Hematopoietic multipotent progenitor cell (in vitro differentiated cells): ENCODE measurements at regions not wholly inside any gene's neighbourhood (a gene's known extent, or its start where the extent isn't known, plus 50 kb on each side); places are given as distances from the start of the nearest gene placed in this dataset.
"Not testable (repeated sequence)": the region's sequence is repeated elsewhere in the genome, so short reads cannot be mapped to it uniquely, and the experiment has no call there.

ENCODE experiments used
- DNase-seq, 3 donors: peaks; one replicate each; pipeline ENCODE4 v3.0.0-alpha.2; 2011 to 2015; ENCODE audit warnings: low read depth in 2 of 3, low spot score in 2 of 3

DNA sequence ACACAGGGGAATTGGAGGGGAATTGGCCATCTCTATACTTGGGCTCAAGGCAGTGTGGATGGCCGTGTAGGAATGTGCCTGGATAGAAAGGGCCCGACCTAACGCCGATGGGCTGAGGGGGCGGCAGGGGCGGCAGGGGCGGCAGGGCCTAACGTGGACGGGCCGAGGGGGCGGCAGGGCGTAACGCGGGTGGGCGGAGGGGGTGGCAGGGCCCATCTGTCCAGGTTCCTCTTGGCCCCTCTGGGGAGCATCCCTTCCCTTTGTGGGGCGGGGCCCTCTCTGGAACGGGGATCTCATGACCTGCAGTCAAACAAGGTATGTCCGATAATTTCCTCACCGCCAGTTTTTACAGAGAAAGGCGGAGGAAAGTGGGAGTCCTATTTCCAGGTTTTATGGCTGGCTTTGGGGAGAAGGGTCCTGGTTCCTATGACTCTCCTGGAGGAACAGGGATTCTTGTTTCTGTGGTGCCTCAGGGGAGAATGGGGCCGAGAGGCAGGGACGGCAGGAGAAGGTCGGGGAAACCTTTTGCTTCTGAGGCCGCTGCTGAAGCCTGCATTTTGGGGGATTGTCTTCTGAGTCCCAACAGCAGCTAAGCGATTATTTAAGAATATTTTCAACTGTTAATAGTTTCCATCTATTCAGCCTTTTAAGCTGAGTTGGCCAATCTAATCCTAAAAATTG is 100.8 kb upstream of the FRMD1 start:
- DNase-seq, result no peak

DNA sequence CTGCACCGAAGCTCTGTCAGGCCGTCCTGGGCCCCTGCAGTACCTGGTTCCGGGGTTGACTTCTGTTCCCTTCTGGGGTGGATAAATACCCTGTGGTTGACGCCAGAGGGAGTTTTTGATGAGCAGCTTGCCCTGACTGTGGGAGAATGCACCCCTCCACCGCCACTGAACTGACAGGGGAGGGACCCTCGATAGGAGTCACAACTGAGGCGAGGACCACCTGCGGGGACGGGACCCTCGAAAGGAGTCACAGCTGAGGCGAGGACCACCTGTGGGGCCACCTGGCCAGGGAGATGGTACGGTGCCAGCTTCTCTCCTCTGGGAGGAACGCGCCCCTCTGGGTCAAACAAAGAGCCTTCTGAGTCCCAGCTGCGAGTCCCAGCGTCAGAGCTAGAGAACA is 100.1 kb upstream of the FRMD1 start:
- no peak for DNase-seq

DNA sequence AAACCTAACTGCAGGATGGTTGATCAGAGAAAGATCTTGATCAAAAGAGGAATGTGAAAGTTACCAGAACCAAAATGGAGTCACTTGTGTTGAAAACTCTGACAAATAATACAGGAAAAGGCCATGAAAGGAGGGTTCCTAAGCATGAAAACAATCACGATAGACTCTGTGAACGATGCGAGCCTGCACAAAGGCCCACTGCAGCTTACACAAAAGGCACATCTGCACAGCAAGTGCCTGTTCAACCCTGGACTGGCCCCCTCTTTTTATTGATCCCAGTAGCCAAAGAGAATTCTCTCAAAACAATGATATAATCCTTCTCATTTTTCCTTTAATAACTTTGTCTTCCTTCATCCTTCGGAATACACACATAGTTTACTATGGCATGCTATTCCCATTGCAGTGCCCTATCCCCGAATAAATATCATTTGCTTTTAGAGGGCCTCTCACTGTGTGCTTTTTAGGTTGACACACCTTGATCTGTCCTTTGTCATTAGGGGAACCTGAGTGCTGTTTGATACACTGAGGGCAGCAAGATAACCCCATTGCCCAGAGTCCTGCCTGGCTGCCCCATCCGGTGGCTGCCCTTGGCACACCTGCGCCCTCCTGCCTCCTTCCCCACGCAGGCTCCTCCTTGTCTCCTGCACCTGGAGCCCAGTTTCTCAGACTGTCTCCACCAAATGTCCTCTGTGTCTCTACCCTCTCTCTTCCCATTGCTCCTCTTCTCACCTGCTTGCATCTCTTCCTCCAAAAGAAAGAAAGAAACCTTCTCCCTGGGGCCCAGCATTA is 98.3 kb upstream of the FRMD1 start:
- no peak for DNase-seq

DNA sequence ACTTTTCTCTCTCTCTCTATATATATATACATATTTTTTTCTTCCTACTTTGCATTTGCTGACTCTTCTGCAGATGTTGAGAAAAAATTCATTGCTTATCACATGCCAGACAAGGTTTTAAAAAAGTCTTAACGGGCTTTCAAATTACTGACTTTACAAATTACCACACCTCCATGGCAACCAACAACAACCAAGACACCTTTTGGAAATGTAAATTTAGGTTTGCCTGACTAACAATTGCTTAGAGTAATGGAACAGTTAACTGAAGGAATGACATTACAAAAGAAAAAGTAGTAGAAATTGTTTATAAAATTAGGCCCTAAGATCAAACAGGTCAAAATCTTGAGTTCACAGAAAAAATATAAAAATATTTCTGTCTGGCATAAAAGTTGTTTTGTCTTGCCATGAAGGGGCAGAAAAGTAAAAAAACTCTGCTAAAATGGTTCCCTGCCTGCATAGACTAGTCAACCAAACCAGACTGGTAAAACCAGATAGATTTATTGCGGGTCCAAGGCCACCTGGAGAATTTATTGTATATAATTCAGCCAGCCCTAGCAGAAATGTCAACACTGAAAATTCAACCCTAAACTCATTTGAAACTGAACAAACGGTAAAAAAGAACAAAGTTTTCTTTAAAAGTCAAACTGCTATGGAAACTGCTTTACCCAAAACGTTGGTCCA is 92.8 kb upstream of the FRMD1 start:
- no peak for DNase-seq

DNA sequence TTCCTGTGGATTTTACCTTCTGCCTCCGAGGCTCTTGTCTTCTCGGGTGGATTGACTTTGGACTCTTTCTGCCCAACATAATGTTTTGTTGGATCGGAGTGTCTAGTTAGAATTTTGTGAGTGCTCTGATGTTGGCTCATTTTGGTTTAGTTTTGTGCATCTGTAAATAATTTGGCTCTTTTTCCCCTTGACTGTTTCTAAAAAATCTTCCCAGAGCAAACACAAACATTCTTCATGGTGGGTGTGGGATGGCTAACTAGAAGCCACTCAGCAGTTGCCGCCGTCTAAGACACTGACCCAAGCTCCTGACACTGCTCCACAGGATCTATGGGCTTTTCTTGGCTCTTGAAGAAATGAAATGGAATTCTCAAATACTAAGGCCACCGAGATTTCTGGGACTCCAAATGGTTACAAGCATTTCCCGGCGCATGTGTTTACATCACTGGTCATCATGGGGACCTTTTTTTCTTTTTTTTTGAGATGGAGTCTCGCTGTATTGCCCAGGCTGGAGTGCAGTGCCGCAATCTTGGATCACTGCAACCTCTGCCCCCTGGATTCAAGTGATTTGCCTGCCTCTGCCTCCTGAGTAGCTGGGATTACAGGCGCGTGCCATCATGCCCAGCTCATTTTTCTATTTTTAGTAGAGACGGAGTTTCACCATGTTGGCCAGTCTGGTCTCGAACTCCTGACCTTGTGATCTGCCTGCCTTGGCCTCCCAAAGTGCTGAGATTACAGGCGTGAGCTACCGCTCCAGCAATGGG is 92.0 kb upstream of the FRMD1 start:
- DNase-seq, result no peak

GRCh38 chr6:168169624-168170023 is 90.6 kb upstream of the FRMD1 start:
- DNase-seq, result no peak

DNA sequence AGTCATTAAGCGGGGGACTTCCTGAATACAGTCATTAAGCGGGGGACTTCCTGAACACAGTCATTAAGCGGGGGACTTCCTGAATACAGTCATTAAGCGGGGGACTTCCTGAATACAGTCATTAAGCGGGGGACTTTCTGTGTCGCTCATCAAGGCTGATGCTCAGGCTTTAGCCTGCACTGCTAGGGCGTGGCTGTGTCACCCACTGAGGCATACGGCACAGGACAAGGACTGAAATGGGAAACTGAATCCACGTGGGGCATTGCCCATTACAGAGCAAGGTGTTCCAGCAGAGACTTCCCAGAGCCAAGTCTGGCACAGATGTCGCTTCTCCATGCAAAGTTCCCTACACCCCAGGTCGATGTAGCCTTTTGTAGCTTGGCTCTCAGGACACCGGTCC is 89.9 kb upstream of the FRMD1 start:
- not testable (repeated sequence) for DNase-seq

GRCh38 chr6:168168330-168168729 is 89.3 kb upstream of the FRMD1 start:
- not testable (repeated sequence) for DNase-seq

- no peak for DNase-seq
Measured at GRCh38 chr6:168167431-168168315, 88.7 kb upstream of the FRMD1 start.

GRCh38 chr6:168166627-168167026 is 87.6 kb upstream of the FRMD1 start:
- DNase-seq, result no peak

GRCh38 chr6:168165891-168166290 is 86.9 kb upstream of the FRMD1 start:
- no peak for DNase-seq

DNA sequence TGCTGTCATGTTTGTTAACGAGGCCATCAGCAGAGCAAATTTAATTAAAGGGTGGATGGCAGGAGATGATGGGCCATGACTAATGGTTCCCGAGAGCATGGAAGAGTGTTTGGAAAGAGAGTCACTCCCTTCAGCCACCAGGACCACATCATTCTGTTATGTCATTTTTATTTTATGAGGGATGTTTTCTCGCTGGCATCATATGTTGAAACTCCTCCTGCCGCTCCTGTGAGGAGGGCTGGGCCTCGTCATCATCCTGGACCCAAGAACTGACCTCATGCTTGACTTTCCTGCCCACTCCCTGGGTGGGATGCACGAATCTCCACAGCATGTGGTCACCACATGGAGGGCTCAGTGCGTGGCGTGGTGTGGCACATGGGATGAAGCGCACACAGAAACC is 86.4 kb upstream of the FRMD1 start:
- no peak for DNase-seq

DNA sequence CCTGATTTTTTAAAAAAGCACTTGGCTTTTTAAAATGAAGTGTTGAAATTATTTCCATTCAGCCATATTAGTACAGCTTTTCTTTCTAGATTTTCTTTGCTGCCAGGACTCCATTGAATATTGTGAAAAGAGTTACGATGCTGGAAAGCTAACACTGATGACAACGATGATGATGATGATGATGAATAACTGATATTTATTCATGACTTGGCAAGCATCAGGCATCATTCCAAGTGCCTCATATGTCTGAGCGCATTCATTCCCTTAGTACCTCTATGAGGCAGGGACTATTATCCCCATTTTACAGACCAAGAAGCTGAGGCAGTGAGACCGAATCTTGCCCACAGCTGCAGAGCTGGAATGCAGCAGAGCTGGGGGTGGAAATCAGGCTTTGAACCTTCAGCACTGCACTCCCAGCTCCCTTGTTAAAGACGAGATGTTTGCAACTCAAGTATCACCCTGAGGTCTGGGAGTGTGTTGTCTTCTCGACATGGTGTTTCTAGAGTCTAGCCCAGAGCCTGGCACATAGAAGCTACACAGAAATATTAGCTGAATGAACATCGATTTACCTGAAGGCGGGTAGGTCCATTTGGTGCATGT is 85.5 kb upstream of the FRMD1 start:
- DNase-seq, result no peak

DNA sequence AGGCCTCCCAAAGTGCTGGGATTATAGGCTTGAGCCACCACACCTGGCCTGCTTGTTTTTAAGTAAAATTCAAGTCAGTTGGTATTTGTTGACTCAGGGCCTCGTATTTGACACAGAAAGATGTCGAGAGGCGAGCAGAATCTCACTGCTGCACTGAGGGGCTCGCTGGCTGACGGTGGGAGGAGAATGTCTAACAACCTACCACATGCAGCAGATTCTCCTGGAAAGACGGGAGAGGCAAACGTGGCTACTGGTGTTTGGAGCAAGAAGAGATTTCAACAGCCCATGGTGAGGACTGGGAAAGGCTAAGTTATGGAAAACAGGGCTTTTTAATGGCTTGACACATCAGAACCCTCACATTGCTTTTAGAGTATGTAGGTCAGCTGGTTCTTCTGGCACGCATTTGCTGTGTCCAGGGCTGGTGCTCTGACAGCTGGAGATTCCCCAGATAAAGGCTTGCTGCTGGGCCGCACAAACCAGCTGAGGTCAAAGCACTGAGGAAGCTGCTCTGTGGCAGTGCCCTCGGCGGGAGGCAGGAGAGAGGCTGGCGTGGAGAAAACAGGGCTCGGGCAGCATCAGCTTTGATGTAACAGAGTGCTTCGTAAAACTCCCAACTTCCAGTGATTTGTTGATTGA is 84.2 kb upstream of the FRMD1 start:
- no peak for DNase-seq

- DNase-seq, result no peak
Measured at GRCh38 chr6:168162366-168162765, 83.4 kb upstream of the FRMD1 start.

GRCh38 chr6:168161371-168161750 is 82.3 kb upstream of the FRMD1 start:
- DNase-seq, result no peak

DNA sequence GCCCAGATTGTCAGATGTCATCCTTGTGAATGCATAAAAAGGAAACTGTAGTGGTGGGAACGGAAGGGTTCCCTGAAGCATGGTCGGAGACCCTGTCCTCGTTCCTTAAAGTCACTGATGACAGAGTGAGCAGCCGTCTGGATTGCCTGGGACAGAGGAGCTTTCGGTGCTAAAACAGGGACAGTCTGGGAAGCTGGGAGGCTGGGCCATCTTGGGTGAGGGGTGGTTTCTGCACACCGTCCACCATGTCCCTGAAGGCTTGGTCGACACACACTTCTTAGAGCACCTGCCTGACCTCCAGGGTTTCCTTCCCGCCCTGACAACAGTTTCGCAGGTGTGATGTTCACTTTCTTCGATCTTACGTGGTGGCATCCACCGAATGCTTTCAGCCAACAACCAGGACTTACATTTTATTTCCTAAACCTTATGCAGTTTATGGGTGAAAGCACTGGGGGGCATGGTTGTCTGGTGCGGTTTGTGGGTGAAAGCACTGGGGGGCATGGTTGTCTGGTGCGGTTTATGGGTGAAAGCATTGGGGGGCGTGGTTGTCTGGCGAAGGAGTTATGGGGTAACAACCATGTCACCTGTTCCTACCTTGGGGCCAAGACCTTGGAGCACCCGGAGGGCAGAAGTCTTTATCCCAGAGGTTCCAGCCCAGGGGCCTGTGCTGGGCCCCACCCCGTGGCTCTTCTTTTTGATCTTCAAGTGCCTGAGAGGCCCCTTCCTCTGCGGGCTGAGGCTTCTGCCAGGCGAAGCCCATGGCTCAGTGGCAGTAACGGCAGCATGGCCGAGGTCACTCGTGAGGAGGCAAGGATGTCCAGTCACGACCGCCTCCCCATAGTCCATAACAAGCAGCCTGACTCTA is 81.7 kb upstream of the FRMD1 start:
- DNase-seq, result no peak

DNA sequence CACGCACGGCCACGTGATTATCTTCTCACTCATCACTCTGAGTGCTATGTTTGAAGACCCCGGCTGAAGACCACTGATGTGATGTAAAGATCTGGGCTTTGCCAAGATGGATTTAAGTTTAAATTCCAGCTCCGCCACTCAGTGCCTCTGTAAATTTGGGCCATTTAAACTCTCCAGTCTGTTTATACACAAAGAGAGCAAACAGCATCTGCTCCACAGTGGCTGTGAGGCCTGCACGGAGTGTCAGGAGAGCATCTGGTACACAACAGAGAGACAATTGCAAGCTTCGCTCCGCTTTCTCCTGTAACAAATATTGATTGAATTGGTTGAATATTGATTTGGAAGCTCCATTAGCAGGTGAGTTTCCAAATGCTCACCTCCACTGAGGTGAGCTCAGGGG is 80.5 kb upstream of the FRMD1 start:
- no peak for DNase-seq
